Ovary (tissue), 3 donors: ENCODE measurements at regions not wholly inside any gene's neighbourhood (a gene's known extent, or its start where the extent isn't known, plus 50 kb on each side); places are given as distances from the start of the nearest gene placed in this dataset.

Source experiments
- CTCF ChIP-seq, 3 donors: fragments of 450-650 bp in 2 of 3; fragments of 200-600 bp in 1 of 3; IDR thresholded peaks; one replicate each; pipeline versions ENCODE4 v1.5.1 to v1.8.0; 2016 to 2022; ENCODE audit warnings: antibody characterized with exemption in 3 of 3, mild to moderate bottlenecking in 1 of 3
- POLR2A ChIP-seq: fragments of 450-650 bp; IDR thresholded peaks from one replicate; pipeline ENCODE4 v1.6.1; 2017; ENCODE audit warnings: antibody characterized with exemption, mild to moderate bottlenecking, moderate library complexity
- donor health status: DM: no; HTN: no; CAD: no.

- TF ChIP-seq CTCF (IDR thresholded peaks at IDR 0.05) (no peak), POLR2A (no peak)
Observed at GRCh38 chr14:71444030-71444822, 488.0 kb upstream of the RGS6 start.
